ENCODE measurements at regions not wholly inside any gene's neighbourhood (a gene's known extent, or its start where the extent isn't known, plus 50 kb on each side); places are given as distances from the start of the nearest gene placed in this dataset.

- Histone ChIP-seq H3K27me3 (ENCODE audit: control insufficient read depth, insufficient read depth, low read length) (peaks cover 58% of the 10 kb centered on the region), H3K4me3 (ENCODE audit: low read length) (no peak overlapping the region), H3K36me3 (ENCODE audit: control insufficient read depth, insufficient read depth, low read length) (no peaks in the 10 kb centered on the region), H3K9me3 (replicated peaks; ENCODE audit: control insufficient read depth, low read depth, low read length) (peaks cover 11% of the 10 kb centered on the region), H3K4me1 (ENCODE audit: control insufficient read depth, insufficient read depth, low read length) (no peaks in the 10 kb centered on the region), H3K27ac (ENCODE audit: low read length) (no peak overlapping the region)
- no CpG with 5 or more reads among the region's 5 CpGs for WGBS (ENCODE audit: insufficient coverage)
- no peak for DNase-seq
Observed at GRCh38 chr16:86375364-86375763, 135.0 kb upstream of the FOXF1 start.

- H3K9me3 ChIP-seq (replicated peaks; ENCODE audit: control insufficient read depth, low read depth, low read length) = peaks cover 11% of the 10 kb centered on the region
- no peaks in the 10 kb centered on the region for H3K4me1 ChIP-seq (ENCODE audit: control insufficient read depth, insufficient read depth, low read length)
- H3K4me3 ChIP-seq (ENCODE audit: low read length) = no peak overlapping the region
- H3K27me3 ChIP-seq (ENCODE audit: control insufficient read depth, insufficient read depth, low read length) = peaks cover 55% of the 10 kb centered on the region
- no peaks in the 10 kb centered on the region for H3K36me3 ChIP-seq (ENCODE audit: control insufficient read depth, insufficient read depth, low read length)
- no peak overlapping the region for H3K27ac ChIP-seq (ENCODE audit: low read length)
- 49% methylated on average over 4 of the region's 9 CpGs for WGBS (ENCODE audit: insufficient coverage)
- no peak for DNase-seq
Observed at GRCh38 chr16:86375851-86376250, 134.5 kb upstream of the FOXF1 start.

- no peaks in the 10 kb centered on the region for H3K36me3 ChIP-seq (ENCODE audit: control insufficient read depth, insufficient read depth, low read length)
- H3K27ac ChIP-seq (ENCODE audit: low read length) = no peak overlapping the region
- peaks cover 11% of the 10 kb centered on the region for H3K9me3 ChIP-seq (replicated peaks; ENCODE audit: control insufficient read depth, low read depth, low read length)
- H3K4me1 ChIP-seq (ENCODE audit: control insufficient read depth, insufficient read depth, low read length) = no peaks in the 10 kb centered on the region
- H3K4me3 ChIP-seq (ENCODE audit: low read length) = no peak overlapping the region
- 52% methylated on average over 3 of the region's 4 CpGs for WGBS (ENCODE audit: insufficient coverage)
- H3K27me3 ChIP-seq (ENCODE audit: control insufficient read depth, insufficient read depth, low read length) = peaks cover 52% of the 10 kb centered on the region
- no peak for DNase-seq
Observed at GRCh38 chr16:86376837-86377236, 133.5 kb upstream of the FOXF1 start.

- Histone ChIP-seq H3K4me3 (ENCODE audit: low read length) (no peak overlapping the region), H3K4me1 (ENCODE audit: control insufficient read depth, insufficient read depth, low read length) (no peaks in the 10 kb centered on the region), H3K9me3 (replicated peaks; ENCODE audit: control insufficient read depth, low read depth, low read length) (peaks cover 11% of the 10 kb centered on the region), H3K27ac (ENCODE audit: low read length) (no peak overlapping the region), H3K27me3 (ENCODE audit: control insufficient read depth, insufficient read depth, low read length) (peaks cover 49% of the 10 kb centered on the region), H3K36me3 (ENCODE audit: control insufficient read depth, insufficient read depth, low read length) (no peaks in the 10 kb centered on the region)
- WGBS (ENCODE audit: insufficient coverage) = 64% methylated on average over 27 of the region's 27 CpGs
- DNase-seq = no peak
Observed at GRCh38 chr16:86377251-86378022, 132.9 kb upstream of the FOXF1 start.

- H3K27ac ChIP-seq (ENCODE audit: low read length) = no peak overlapping the region
Observed at GRCh38 chr16:86378128-86378527, 132.2 kb upstream of the FOXF1 start.

GRCh38 chr16:86378831-86379504 lies 131.4 kb upstream of the FOXF1 start:
- no peak for DNase-seq
- Histone ChIP-seq H3K4me3 (ENCODE audit: low read length) (no peak overlapping the region), H3K4me1 (ENCODE audit: control insufficient read depth, insufficient read depth, low read length) (no peaks in the 10 kb centered on the region), H3K9me3 (replicated peaks; ENCODE audit: control insufficient read depth, low read depth, low read length) (peaks cover 9% of the 10 kb centered on the region), H3K27ac (ENCODE audit: low read length) (no peak overlapping the region), H3K27me3 (ENCODE audit: control insufficient read depth, insufficient read depth, low read length) (peaks cover 42% of the 10 kb centered on the region), H3K36me3 (ENCODE audit: control insufficient read depth, insufficient read depth, low read length) (no peaks in the 10 kb centered on the region)
- WGBS (ENCODE audit: insufficient coverage) = 82% methylated on average over 19 of the region's 20 CpGs

More at GRCh38 chr16:86378128-86378527, 132.2 kb upstream of the FOXF1 start:
- 85% methylated on average over 7 of the region's 9 CpGs for WGBS (ENCODE audit: insufficient coverage)
- H3K4me3 ChIP-seq (ENCODE audit: low read length) = no peak overlapping the region
- no peaks in the 10 kb centered on the region for H3K4me1 ChIP-seq (ENCODE audit: control insufficient read depth, insufficient read depth, low read length)
- peaks cover 11% of the 10 kb centered on the region for H3K9me3 ChIP-seq (replicated peaks; ENCODE audit: control insufficient read depth, low read depth, low read length)
- DNase-seq = no peak
- H3K36me3 ChIP-seq (ENCODE audit: control insufficient read depth, insufficient read depth, low read length) = no peaks in the 10 kb centered on the region
- peaks cover 47% of the 10 kb centered on the region for H3K27me3 ChIP-seq (ENCODE audit: control insufficient read depth, insufficient read depth, low read length)

GRCh38 chr16:86379505-86379846 lies 130.9 kb upstream of the FOXF1 start:
- H3K27ac ChIP-seq (ENCODE audit: low read length) = no peak overlapping the region
- peaks cover 40% of the 10 kb centered on the region for H3K27me3 ChIP-seq (ENCODE audit: control insufficient read depth, insufficient read depth, low read length)
- H3K36me3 ChIP-seq (ENCODE audit: control insufficient read depth, insufficient read depth, low read length) = no peaks in the 10 kb centered on the region
- H3K4me1 ChIP-seq (ENCODE audit: control insufficient read depth, insufficient read depth, low read length) = no peaks in the 10 kb centered on the region
- H3K4me3 ChIP-seq (ENCODE audit: low read length) = no peak overlapping the region
- WGBS (ENCODE audit: insufficient coverage) = 61% methylated on average over 5 of the region's 9 CpGs
- peaks cover 4% of the 10 kb centered on the region for H3K9me3 ChIP-seq (replicated peaks; ENCODE audit: control insufficient read depth, low read depth, low read length)
- DNase-seq = no peak

GRCh38 chr16:86380030-86380429 lies 130.3 kb upstream of the FOXF1 start:
- no peaks in the 10 kb centered on the region for H3K4me1 ChIP-seq (ENCODE audit: control insufficient read depth, insufficient read depth, low read length)
- H3K9me3 ChIP-seq (replicated peaks; ENCODE audit: control insufficient read depth, low read depth, low read length) = no peaks in the 10 kb centered on the region
- WGBS (ENCODE audit: insufficient coverage) = 41% methylated on average over 7 of the region's 9 CpGs
- no peak overlapping the region for H3K27ac ChIP-seq (ENCODE audit: low read length)
- DNase-seq = no peak
- H3K27me3 ChIP-seq (ENCODE audit: control insufficient read depth, insufficient read depth, low read length) = peaks cover 41% of the 10 kb centered on the region
- no peaks in the 10 kb centered on the region for H3K36me3 ChIP-seq (ENCODE audit: control insufficient read depth, insufficient read depth, low read length)
- no peak overlapping the region for H3K4me3 ChIP-seq (ENCODE audit: low read length)

- Histone ChIP-seq H3K36me3 (ENCODE audit: control insufficient read depth, insufficient read depth, low read length) (no peaks in the 10 kb centered on the region), H3K27ac (ENCODE audit: low read length) (no peak overlapping the region), H3K4me1 (ENCODE audit: control insufficient read depth, insufficient read depth, low read length) (no peaks in the 10 kb centered on the region), H3K9me3 (replicated peaks; ENCODE audit: control insufficient read depth, low read depth, low read length) (no peaks in the 10 kb centered on the region), H3K27me3 (ENCODE audit: control insufficient read depth, insufficient read depth, low read length) (peaks cover 43% of the 10 kb centered on the region), H3K4me3 (ENCODE audit: low read length) (no peak overlapping the region)
- 44% methylated on average over 6 of the region's 7 CpGs for WGBS (ENCODE audit: insufficient coverage)
- DNase-seq = no peak
Observed at GRCh38 chr16:86381491-86381890, 128.8 kb upstream of the FOXF1 start.

GRCh38 chr16:86382067-86382773 lies 128.1 kb upstream of the FOXF1 start:
- whole genome bisulfite sequencing (ENCODE audit: insufficient coverage) = 69% methylated on average over 17 of the region's 17 CpGs
- no peak overlapping the region for H3K27ac ChIP-seq (ENCODE audit: low read length)
- H3K4me3 ChIP-seq (ENCODE audit: low read length) = no peak overlapping the region
- no peak for DNase-seq
- H3K36me3 ChIP-seq (ENCODE audit: control insufficient read depth, insufficient read depth, low read length) = no peaks in the 10 kb centered on the region
- H3K4me1 ChIP-seq (ENCODE audit: control insufficient read depth, insufficient read depth, low read length) = no peaks in the 10 kb centered on the region
- no peaks in the 10 kb centered on the region for H3K9me3 ChIP-seq (replicated peaks; ENCODE audit: control insufficient read depth, low read depth, low read length)
- H3K27me3 ChIP-seq (ENCODE audit: control insufficient read depth, insufficient read depth, low read length) = peaks cover 45% of the 10 kb centered on the region

All from muscle of leg (tissue), 3 donors.